Stimulated activated naive CD8-positive, alpha-beta T cell treated with anti-CD3 and anti-CD28 coated beads, Interleukin-15, amount 100 ng/mL, for 72 hours (primary cell): ENCODE measurements at regions not wholly inside any gene's neighbourhood (a gene's known extent, or its start where the extent isn't known, plus 50 kb on each side); places are given as distances from the start of the nearest gene placed in this dataset.
A peak's percentile ranks its signal among the peaks of the same experiment; 100 is the strongest.
"Not testable (repeated sequence)": the region's sequence is repeated elsewhere in the genome, so short reads cannot be mapped to it uniquely, and the experiment has no call there.

ENCODE experiments used
- ATAC-seq: fragments of 150-1000 bp; cut with Tn5 transposase; 2 replicates; pipeline ENCODE4 v1.10.0; 2021; ENCODE audit warnings: mild to moderate bottlenecking, moderate library complexity
- DNase-seq, 2 donors: peaks; one replicate each; pipeline ENCODE4 v3.0.0; 2021 to 2022
- H3K27ac Mint-ChIP-seq, 2 donors: one replicate each; pipeline ENCODE4 v1.8.0; 2022; ENCODE audit warnings: mild to moderate bottlenecking in 2 of 2, mixed read lengths in 2 of 2, moderate library complexity in 2 of 2
- H3K27me3 Mint-ChIP-seq: one replicate; pipeline ENCODE4 v1.8.0; 2022; ENCODE audit warnings: mixed read lengths
- H3K4me1 Mint-ChIP-seq: one replicate; pipeline ENCODE4 v1.8.0; 2022; ENCODE audit warnings: mild to moderate bottlenecking, mixed read lengths
- H3K4me3 Mint-ChIP-seq, 2 donors: one replicate each; pipeline ENCODE4 v1.8.0; 2022; ENCODE audit warnings: mild to moderate bottlenecking in 2 of 2, mixed read lengths in 2 of 2, moderate library complexity in 1 of 2
- H3K9me3 Mint-ChIP-seq, 2 donors: one replicate each; pipeline ENCODE4 v1.8.0; 2022; ENCODE audit warnings: mixed read lengths in 2 of 2

GRCh38 chr7:76139670-76140069 is 62.0 kb upstream of the SRRM3 start:
- no peaks in the 10 kb centered on the region for H3K4me1 Mint-ChIP-seq
- no peaks in the 10 kb centered on the region for H3K9me3 Mint-ChIP-seq
- ATAC-seq (no peak), DNase-seq (no peak)
- no peaks in the 10 kb centered on the region for H3K27me3 Mint-ChIP-seq
- H3K27ac Mint-ChIP-seq: no peak overlapping the region
- H3K4me3 Mint-ChIP-seq: no peak overlapping the region

GRCh38 chr7:76140259-76140658 is 61.4 kb upstream of the SRRM3 start:
- H3K9me3 Mint-ChIP-seq, H3K4me1 Mint-ChIP-seq, ATAC-seq, H3K27me3 Mint-ChIP-seq, DNase-seq, H3K4me3 Mint-ChIP-seq, H3K27ac Mint-ChIP-seq: not testable (repeated sequence)

- Mint-ChIP-seq H3K9me3 (no peaks in the 10 kb centered on the region), H3K4me3 (no peak overlapping the region), H3K27ac (peak overlapping the region in 1 of 2 donors; percentile 34), H3K4me1 (no peaks in the 10 kb centered on the region), H3K27me3 (no peaks in the 10 kb centered on the region)
- ATAC-seq (peak; percentile 76), DNase-seq (no peak)
Measured at GRCh38 chr7:76142861-76143260, 58.8 kb upstream of the SRRM3 start.

GRCh38 chr7:76144664-76145270 is 56.9 kb upstream of the SRRM3 start:
- H3K27ac Mint-ChIP-seq, H3K4me1 Mint-ChIP-seq, ATAC-seq, H3K4me3 Mint-ChIP-seq, H3K27me3 Mint-ChIP-seq, DNase-seq, H3K9me3 Mint-ChIP-seq: not testable (repeated sequence)

GRCh38 chr7:76146374-76146773 is 55.3 kb upstream of the SRRM3 start:
- Mint-ChIP-seq H3K27ac (no peak overlapping the region), H3K4me3 (no peak overlapping the region), H3K9me3 (no peaks in the 10 kb centered on the region), H3K27me3 (no peaks in the 10 kb centered on the region), H3K4me1 (no peaks in the 10 kb centered on the region)
- ATAC-seq (no peak), DNase-seq (no peak)

GRCh38 chr7:76148947-76149346 is 52.7 kb upstream of the SRRM3 start:
- H3K27ac Mint-ChIP-seq, H3K9me3 Mint-ChIP-seq, ATAC-seq: not testable (repeated sequence)

GRCh38 chr7:76149847-76150691 is 51.6 kb upstream of the SRRM3 start:
- Mint-ChIP-seq H3K27ac (peak overlapping the region in 1 of 2 donors; percentile 40), H3K27me3 (no peaks in the 10 kb centered on the region), H3K4me1 (peaks cover 16% of the 10 kb centered on the region), H3K9me3 (no peaks in the 10 kb centered on the region), H3K4me3 (peak overlapping the region; percentile 32 to 35)
- peak in 1 of 2 donors; percentile 20 for DNase-seq
- ATAC-seq: peak; percentile 61

More at GRCh38 chr7:76148947-76149346, 52.7 kb upstream of the SRRM3 start:
- not testable (repeated sequence) for H3K27me3 Mint-ChIP-seq, H3K4me3 Mint-ChIP-seq, DNase-seq
- peaks cover 14% of the 10 kb centered on the region for H3K4me1 Mint-ChIP-seq
